ENCODE measurements at regions not wholly inside any gene's neighbourhood (a gene's known extent, or its start where the extent isn't known, plus 50 kb on each side); places are given as distances from the start of the nearest gene placed in this dataset.

- 93% methylated on average over 7 of the region's 7 CpGs for WGBS
- peaks cover 8% of the 10 kb centered on the region for H3K27me3 ChIP-seq (replicated peaks; ENCODE audit: insufficient read depth)
- no peaks in the 10 kb centered on the region for H3K9me3 ChIP-seq
- no peaks in the 10 kb centered on the region for H3K36me3 ChIP-seq
- intact Hi-C loops (cut with DNase I): no loop called here
- H3K4me3 ChIP-seq: no peak overlapping the region
- no peaks in the 10 kb centered on the region for H3K4me1 ChIP-seq (replicated peaks)
- no peak overlapping the region for H3K27ac ChIP-seq
- TF ChIP-seq POLR2AphosphoS5 (IDR thresholded peaks at IDR 0.05) (no peak), POLR2A (IDR thresholded peaks at IDR 0.05) (no peak), CTCF (IDR thresholded peaks at IDR 0.05) (no peak)
- DNase-seq (ENCODE audit: low spot score): no peak
Observed at GRCh38 chr17:79515110-79515509, 95.7 kb downstream of the RBFOX3 start.

DNA sequence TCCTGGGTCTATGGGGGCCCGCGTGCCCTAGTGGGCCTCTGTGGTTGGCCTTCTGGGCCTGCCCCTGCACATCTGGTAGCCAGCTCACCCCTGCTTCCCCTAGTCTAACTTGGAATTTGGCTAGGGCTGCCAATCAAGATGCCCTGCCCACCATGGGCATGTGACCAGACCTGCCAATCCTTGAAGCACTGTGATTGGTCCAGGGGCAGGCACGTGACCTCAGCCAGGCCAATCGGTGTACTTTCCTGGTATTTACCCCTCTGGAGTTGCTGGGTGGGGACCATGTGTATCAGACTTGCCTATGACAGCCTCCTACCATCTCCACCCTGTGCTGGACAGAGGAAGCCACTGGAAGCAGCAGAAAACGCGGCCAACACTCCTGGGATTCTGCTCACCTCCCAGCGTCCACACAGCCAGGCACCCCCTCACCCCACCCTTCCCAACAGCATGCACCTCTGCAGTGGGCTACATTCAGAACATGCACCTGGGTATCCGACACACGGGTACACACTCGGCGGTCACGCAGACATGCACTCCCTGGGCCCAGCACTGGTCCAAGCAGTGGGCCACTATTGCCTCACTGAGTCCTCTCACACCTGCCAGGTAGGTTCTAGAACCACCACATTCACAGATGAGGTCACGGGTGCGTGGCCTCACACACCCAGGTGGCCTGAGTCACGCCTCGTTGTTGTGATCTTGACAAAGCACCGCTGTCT lies 96.9 kb downstream of the RBFOX3 start:
- H3K27ac ChIP-seq: no peak overlapping the region
- intact Hi-C loops (cut with DNase I): no loop called here
- no peak overlapping the region for H3K4me3 ChIP-seq
- no peaks in the 10 kb centered on the region for H3K9me3 ChIP-seq
- WGBS: 98% methylated on average over 17 of the region's 17 CpGs
- no peaks in the 10 kb centered on the region for H3K36me3 ChIP-seq
- no peak for DNase-seq (ENCODE audit: low spot score)
- TF ChIP-seq POLR2AphosphoS5 (IDR thresholded peaks at IDR 0.05) (no peak), POLR2A (IDR thresholded peaks at IDR 0.05) (no peak), CTCF (IDR thresholded peaks at IDR 0.05) (no peak)
- no peaks in the 10 kb centered on the region for H3K4me1 ChIP-seq (replicated peaks)
- H3K27me3 ChIP-seq (replicated peaks; ENCODE audit: insufficient read depth): no peaks in the 10 kb centered on the region

DNA sequence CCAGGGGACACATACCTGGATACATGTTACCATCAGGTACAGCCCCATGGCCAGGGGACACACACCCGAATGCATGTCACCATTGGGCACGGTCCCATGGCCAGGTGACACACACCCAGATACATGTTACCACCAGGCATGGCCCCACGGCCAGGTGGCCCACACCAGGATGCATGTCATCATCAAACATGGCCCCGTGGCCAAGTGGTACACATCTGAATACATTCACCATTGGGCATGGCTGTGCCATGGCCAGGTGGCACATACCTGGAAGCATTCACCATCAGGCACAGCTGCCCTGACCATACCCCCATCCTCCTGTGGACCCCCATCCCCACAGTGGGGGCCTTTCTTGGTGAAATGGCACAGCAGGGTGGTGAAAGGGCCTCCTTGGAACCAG lies 97.6 kb downstream of the RBFOX3 start:
- no peak overlapping the region for H3K27ac ChIP-seq
- no peak for DNase-seq (ENCODE audit: low spot score)
- intact Hi-C loops (cut with DNase I): no loop called here
- no peaks in the 10 kb centered on the region for H3K27me3 ChIP-seq (replicated peaks; ENCODE audit: insufficient read depth)
- TF ChIP-seq CTCF (IDR thresholded peaks at IDR 0.05): no peak
- TF ChIP-seq POLR2AphosphoS5 (IDR thresholded peaks at IDR 0.05): no peak
- TF ChIP-seq POLR2A (IDR thresholded peaks at IDR 0.05): no peak
- 96% methylated on average over 4 of the region's 4 CpGs for WGBS
- no peaks in the 10 kb centered on the region for H3K36me3 ChIP-seq
- no peaks in the 10 kb centered on the region for H3K9me3 ChIP-seq
- H3K4me3 ChIP-seq: no peak overlapping the region
- no peaks in the 10 kb centered on the region for H3K4me1 ChIP-seq (replicated peaks)

- Histone ChIP-seq H3K9me3 (no peaks in the 10 kb centered on the region), H3K27me3 (replicated peaks; ENCODE audit: insufficient read depth) (no peaks in the 10 kb centered on the region), H3K27ac (no peak overlapping the region), H3K36me3 (no peaks in the 10 kb centered on the region), H3K4me1 (replicated peaks) (no peaks in the 10 kb centered on the region), H3K4me3 (no peak overlapping the region)
- DNase-seq (ENCODE audit: low spot score): no peak
- intact Hi-C loops (cut with DNase I): no loop called here
- 93% methylated on average over 12 of the region's 12 CpGs for WGBS
- TF ChIP-seq POLR2AphosphoS5 (IDR thresholded peaks at IDR 0.05) (no peak), CTCF (IDR thresholded peaks at IDR 0.05) (no peak), POLR2A (IDR thresholded peaks at IDR 0.05) (no peak)
Observed at GRCh38 chr17:79511471-79511870, 99.4 kb downstream of the RBFOX3 start.

- H3K27me3 ChIP-seq (replicated peaks; ENCODE audit: insufficient read depth): no peaks in the 10 kb centered on the region
- no peak for DNase-seq (ENCODE audit: low spot score)
- no peaks in the 10 kb centered on the region for H3K4me1 ChIP-seq (replicated peaks)
Observed at GRCh38 chr17:79510071-79510470, 100.8 kb downstream of the RBFOX3 start.

More at GRCh38 chr17:79510071-79510470, 100.8 kb downstream of the RBFOX3 start:
- H3K27ac ChIP-seq: no peak overlapping the region
- no peaks in the 10 kb centered on the region for H3K36me3 ChIP-seq
- H3K9me3 ChIP-seq: no peaks in the 10 kb centered on the region
- 94% methylated on average over 18 of the region's 18 CpGs for WGBS
- intact Hi-C loops (cut with DNase I): no loop called here
- H3K4me3 ChIP-seq: no peak overlapping the region
- no peak for TF ChIP-seq POLR2A (IDR thresholded peaks at IDR 0.05)
- no peak for TF ChIP-seq CTCF (IDR thresholded peaks at IDR 0.05)
- TF ChIP-seq POLR2AphosphoS5 (IDR thresholded peaks at IDR 0.05): no peak

Data from prostate gland (tissue), 2 donors.